Spleen (tissue), 7 donors: ENCODE measurements at regions not wholly inside any gene's neighbourhood (a gene's known extent, or its start where the extent isn't known, plus 50 kb on each side); places are given as distances from the start of the nearest gene placed in this dataset.
"Not testable (repeated sequence)": the region's sequence is repeated elsewhere in the genome, so short reads cannot be mapped to it uniquely, and the experiment has no call there.

Source experiments
- CTCF ChIP-seq, 11 experiments: fragments of 200-600 bp in 7 of 11; fragments of 450-650 bp in 4 of 11; sonication (generic) in 4 of 11; IDR thresholded peaks in 8 of 11; conservative IDR thresholded peaks in 3 of 11; 1 replicate in 7 of 11; 2 replicates in 4 of 11; pipeline versions ENCODE4 v1.4.0 to v1.8.0; 2016 to 2021; ENCODE audit warnings: antibody characterized with exemption in 11 of 11, inconsistent platforms in 4 of 11, mild to moderate bottlenecking in 1 of 11
- POLR2A ChIP-seq, 3 donors: fragments of 450-650 bp; IDR thresholded peaks; one replicate each; pipeline ENCODE4 v1.5.1; 2017; ENCODE audit warnings: antibody characterized with exemption in 3 of 3, mild to moderate bottlenecking in 1 of 3
- POLR2AphosphoS5 ChIP-seq, 3 donors: sonication (generic); formaldehyde crosslinking; IDR thresholded peaks; one replicate each; pipeline ENCODE4 v1.5.1; 2017; ENCODE audit warnings: antibody characterized with exemption in 3 of 3
- donor health status: DM: no; HTN: no; CAD: no; lungs with moderate emphysema.
- donor health status: DM: no; HTN: no; CAD: no.
- donor health status: DM: no; HTN: no; CAD: no.

GRCh38 chr1:223920805-223921204, 75.1 kb upstream of the TP53BP2 start:
- not testable (repeated sequence) for TF ChIP-seq CTCF (IDR thresholded peaks at IDR 0.05 in 8 of 11, conservative IDR thresholded peaks at IDR 0.05 in 3 of 11); POLR2A (IDR thresholded peaks at IDR 0.05); POLR2AphosphoS5 (IDR thresholded peaks at IDR 0.05)
